Muscle of leg (tissue), 3 donors: ENCODE measurements at regions not wholly inside any gene's neighbourhood (a gene's known extent, or its start where the extent isn't known, plus 50 kb on each side); places are given as distances from the start of the nearest gene placed in this dataset.

Experiments used
- DNase-seq: peaks from one replicate; pipeline ENCODE4 v3.0.0; 2013
- H3K27ac ChIP-seq: one replicate; pipeline ENCODE4 v1.5.1; 2013; ENCODE audit warnings: mild to moderate bottlenecking, low read length, control low read depth
- H3K27me3 ChIP-seq: one replicate; pipeline ENCODE4 v1.6.1; 2013; ENCODE audit warnings: low read length; ENCODE audit not compliant: control insufficient read depth, insufficient read depth
- H3K36me3 ChIP-seq: one replicate; pipeline ENCODE4 v1.6.1; 2013; ENCODE audit warnings: low read length; ENCODE audit not compliant: control insufficient read depth, insufficient read depth
- H3K4me1 ChIP-seq: one replicate; pipeline ENCODE4 v1.6.1; 2013; ENCODE audit warnings: low read length; ENCODE audit not compliant: control insufficient read depth, insufficient read depth
- H3K4me3 ChIP-seq: one replicate; pipeline ENCODE4 v1.5.1; 2013; ENCODE audit warnings: low read length, control low read depth
- H3K9me3 ChIP-seq: replicated peaks from 2 replicates; pipeline ENCODE4 v1.6.1; 2013; ENCODE audit warnings: low read depth, low read length; ENCODE audit not compliant: control insufficient read depth
- WGBS: methylation state at CpG from one replicate; pipeline ENCODE4 v1.1.5; 2013; ENCODE audit warnings: missing lambda C conversion rate; ENCODE audit not compliant: insufficient coverage; 5-methylcytosine and 5-hydroxymethylcytosine counted together

DNA sequence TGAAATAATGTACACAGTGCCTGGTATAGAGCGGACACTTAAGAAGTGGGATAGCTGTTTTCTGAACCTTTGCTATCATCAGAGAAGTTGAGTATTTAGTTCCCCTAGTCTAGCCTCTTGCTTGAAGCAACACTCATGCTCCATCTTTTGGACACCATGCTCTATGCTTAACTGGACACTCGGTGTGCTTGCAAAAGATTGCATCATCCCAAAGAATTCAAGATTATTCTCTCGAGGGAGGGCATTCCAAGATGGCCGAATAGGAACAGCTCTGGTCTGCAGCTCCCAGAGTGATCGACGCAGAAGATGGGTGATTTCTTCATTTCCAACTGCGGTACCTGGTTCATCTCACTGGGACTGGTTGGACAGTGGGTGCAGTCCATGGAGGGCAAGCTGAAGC, 143.9 kb upstream of the FSHR start:
- Histone ChIP-seq H3K36me3 (no peaks in the 10 kb centered on the region), H3K4me1 (no peaks in the 10 kb centered on the region), H3K9me3 (no peaks in the 10 kb centered on the region), H3K27me3 (no peaks in the 10 kb centered on the region), H3K4me3 (no peak overlapping the region), H3K27ac (no peak overlapping the region)
- 77% methylated on average over 5 of the region's 7 CpGs for WGBS
- DNase-seq = no peak

DNA sequence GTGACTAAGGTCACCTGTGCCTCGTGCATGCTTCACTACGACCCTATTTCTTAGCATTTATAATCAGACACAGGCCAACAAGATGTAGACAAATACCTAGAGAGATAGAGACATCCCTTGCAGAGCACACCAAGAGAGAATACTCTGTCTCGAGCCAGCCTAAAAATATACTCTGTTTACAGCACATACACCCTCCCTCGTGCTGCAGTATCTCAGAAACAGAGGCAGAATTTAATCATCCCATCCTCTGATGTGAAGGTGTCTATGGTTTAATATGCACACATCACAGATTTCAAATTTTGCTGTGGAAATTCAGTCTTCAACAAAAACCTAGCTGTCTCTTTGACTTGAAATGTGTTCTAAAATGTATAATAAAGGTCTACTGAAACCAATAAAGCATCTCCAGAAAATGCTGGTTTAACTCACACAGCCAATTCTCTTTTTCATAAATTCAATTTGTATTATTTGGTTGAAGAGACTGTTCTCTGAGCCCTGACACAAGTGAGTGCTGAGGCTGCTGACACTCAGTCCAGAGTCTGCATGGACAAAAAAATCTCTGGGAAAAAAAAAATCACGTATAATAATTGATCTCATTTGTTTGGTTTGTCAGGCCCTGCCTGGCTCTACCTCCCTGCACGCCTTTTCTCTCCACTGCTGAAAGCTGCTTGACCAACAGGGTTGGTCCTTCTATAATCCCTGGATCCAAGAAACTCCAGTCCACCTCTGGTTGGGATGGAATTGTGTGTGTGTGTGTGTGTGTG, 142.0 kb upstream of the FSHR start:
- H3K9me3 ChIP-seq = no peaks in the 10 kb centered on the region
- H3K4me3 ChIP-seq = no peak overlapping the region
- H3K36me3 ChIP-seq = no peaks in the 10 kb centered on the region
- no CpG with 5 or more reads among the region's 6 CpGs for WGBS
- H3K27ac ChIP-seq = no peak overlapping the region
- H3K27me3 ChIP-seq = no peaks in the 10 kb centered on the region
- no peak for DNase-seq
- H3K4me1 ChIP-seq = no peaks in the 10 kb centered on the region

DNA sequence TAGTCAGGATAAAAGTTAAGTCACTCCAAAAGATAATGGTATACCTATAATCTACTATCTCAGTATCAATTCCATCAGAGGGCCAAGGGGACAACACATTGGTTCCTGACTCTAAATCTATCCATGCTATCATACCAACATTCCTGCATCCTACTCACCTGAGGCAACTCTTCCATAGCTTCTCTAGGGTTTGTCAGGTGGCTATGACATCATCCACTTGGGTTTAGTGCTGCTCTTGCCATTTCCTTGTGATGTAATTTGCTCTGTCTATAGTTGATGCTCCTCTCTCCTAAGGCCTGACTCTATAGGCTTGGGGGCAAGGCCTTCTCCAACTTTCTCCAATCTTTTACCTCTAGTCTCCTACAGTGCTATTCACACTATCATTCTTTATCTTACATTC, 139.9 kb upstream of the FSHR start:
- no peak for DNase-seq
- H3K9me3 ChIP-seq = no peaks in the 10 kb centered on the region
- H3K36me3 ChIP-seq = no peaks in the 10 kb centered on the region
- no peak overlapping the region for H3K27ac ChIP-seq
- no peaks in the 10 kb centered on the region for H3K27me3 ChIP-seq
- no peak overlapping the region for H3K4me3 ChIP-seq
- H3K4me1 ChIP-seq = no peaks in the 10 kb centered on the region

DNA sequence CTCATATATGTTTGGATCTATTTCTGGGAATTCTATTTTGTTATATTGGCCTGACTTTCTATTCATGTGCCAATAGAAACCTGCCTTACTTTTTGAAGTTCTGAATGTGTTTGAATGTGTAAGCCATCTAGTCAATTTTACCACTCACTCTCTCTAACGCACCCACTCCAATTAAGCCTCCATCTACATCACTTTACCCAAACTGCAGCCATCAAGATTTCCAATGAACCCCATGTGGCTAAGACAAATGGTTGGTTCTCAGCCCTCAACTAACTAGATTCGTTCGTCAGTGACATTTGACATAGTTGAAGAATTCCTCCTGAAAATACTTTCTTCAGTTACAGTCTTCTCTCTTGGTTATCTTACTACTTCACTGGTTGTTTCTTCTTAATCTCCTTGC, 137.3 kb upstream of the FSHR start:
- Histone ChIP-seq H3K27me3 (no peaks in the 10 kb centered on the region), H3K9me3 (no peaks in the 10 kb centered on the region), H3K36me3 (no peaks in the 10 kb centered on the region), H3K27ac (no peak overlapping the region), H3K4me1 (no peaks in the 10 kb centered on the region), H3K4me3 (no peak overlapping the region)
- WGBS = 81% methylated on average over 2 of the region's 3 CpGs
- no peak for DNase-seq

DNA sequence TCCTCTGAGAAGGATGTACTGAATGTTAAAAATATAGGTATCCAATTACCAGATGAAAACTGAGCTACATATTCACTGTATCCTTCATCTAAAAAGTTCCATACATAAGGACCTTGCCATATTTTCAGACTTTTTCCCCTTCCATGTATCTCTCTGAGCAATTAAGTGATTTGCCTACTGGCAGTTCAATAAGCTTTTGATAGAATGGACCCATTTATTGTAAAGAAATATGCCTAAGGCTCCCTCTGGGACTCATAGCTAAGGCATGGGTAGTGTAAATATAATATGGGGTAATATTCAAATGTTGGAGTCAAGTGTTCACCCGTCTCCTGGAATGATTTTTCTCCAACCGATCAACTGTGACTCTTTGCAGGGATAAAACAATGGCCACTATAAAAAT, 135.4 kb upstream of the FSHR start:
- Histone ChIP-seq H3K9me3 (no peaks in the 10 kb centered on the region), H3K27ac (no peak overlapping the region), H3K4me3 (no peak overlapping the region), H3K27me3 (no peaks in the 10 kb centered on the region), H3K36me3 (no peaks in the 10 kb centered on the region), H3K4me1 (no peaks in the 10 kb centered on the region)
- no CpG with 5 or more reads among the region's 2 CpGs for WGBS
- DNase-seq = no peak

DNA sequence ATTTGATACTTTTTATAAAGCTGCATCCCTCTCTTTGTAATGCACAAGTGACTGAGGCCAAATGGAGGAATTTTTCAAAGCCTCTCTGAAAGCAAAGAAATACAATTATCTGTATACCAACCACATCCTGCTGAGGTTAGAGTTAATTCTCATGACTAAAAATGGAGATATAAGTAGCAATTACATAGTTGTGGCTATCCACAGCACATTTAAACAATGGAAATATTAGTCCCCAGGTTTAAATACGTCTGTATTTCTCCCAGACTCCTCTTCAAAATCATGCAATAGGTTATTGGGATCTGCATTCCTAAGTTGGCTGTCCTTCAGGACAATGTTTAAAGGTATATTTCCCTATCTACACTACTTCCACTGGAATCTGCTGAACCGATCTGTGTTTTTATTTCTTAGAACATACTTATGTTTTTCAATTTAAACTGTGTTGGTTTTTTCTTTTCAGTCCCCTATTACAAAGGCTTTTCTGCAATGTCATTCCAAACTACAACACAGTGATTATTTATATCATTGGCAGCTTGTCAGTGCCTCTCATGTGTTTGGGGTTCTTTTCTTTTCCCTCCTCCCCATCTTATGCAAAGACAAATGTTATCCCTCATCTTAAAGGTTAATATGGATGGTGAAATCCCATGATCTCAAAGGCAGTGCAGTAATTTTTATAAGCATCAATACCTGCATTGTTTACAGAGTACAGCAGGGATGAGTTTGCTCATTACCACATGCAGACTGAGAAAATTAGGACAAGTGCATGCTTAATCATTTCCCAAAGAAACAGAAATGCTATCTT, 134.8 kb upstream of the FSHR start:
- H3K4me1 ChIP-seq = no peaks in the 10 kb centered on the region
- DNase-seq = no peak
- no peak overlapping the region for H3K27ac ChIP-seq

DNA sequence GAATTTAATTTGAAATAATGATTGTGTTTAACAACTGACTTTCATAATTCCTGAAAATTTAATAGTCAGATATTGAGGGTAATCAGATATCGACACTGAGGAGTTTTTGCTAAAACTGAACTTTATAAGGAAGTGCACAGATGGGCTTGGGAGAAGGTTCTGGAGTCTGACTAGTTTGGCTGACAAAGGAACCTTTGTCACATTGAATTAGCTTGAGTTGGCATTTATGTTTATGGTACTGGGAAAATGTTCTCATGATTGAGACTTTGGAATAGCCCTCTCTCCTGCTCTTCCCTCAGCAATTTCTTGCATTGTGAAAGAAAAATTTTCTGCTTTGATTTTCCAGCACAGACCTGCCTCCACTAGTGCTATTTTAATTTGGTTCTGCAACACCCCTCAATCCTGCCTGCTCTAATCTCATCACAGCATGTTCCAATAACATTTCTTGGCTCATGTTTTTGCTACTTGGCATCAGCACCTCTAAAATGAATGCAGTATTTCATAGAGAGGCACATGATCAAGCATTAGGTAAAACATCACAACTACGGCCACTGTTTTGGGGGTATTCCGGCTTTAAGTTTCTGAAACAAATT, 133.9 kb upstream of the FSHR start:
- WGBS = 67% methylated on average over 2 of the region's 3 CpGs
- no peak overlapping the region for H3K27ac ChIP-seq
- DNase-seq = peak; percentile 11

More for the DNA sequence above, 134.8 kb upstream of the FSHR start:
- Histone ChIP-seq H3K9me3 (no peaks in the 10 kb centered on the region), H3K36me3 (no peaks in the 10 kb centered on the region), H3K27me3 (no peaks in the 10 kb centered on the region), H3K4me3 (no peak overlapping the region)
- WGBS = no CpG with 5 or more reads among the region's 2 CpGs

DNA sequence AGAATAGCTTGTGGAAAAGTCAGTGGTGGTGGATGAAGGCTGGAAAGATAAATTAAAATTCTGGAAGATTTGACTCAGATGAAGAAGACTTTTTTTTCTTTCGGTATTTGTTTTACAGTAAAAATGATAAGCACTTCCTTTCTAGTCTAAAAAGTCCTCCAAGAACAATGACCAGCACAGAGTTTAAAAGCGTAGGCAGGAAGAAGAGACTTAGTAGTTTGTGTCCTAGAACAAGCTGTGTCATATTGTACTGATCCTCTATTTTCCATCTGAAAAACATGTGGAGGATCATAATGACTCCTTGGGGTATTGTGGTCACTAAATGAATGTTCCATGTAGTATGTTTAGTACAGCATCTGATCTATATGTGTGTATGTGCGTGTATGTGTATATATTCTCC, 132.4 kb upstream of the FSHR start:
- H3K27me3 ChIP-seq = no peaks in the 10 kb centered on the region
- H3K9me3 ChIP-seq = no peaks in the 10 kb centered on the region
- H3K27ac ChIP-seq = no peak overlapping the region
- no peak for DNase-seq
- no CpG with 5 or more reads among the region's 3 CpGs for WGBS
- H3K4me3 ChIP-seq = no peak overlapping the region
- H3K4me1 ChIP-seq = no peaks in the 10 kb centered on the region
- no peaks in the 10 kb centered on the region for H3K36me3 ChIP-seq

More for the DNA sequence above, 133.9 kb upstream of the FSHR start:
- no peaks in the 10 kb centered on the region for H3K4me1 ChIP-seq
- no peaks in the 10 kb centered on the region for H3K9me3 ChIP-seq
- H3K4me3 ChIP-seq = no peak overlapping the region
- no peaks in the 10 kb centered on the region for H3K36me3 ChIP-seq
- no peaks in the 10 kb centered on the region for H3K27me3 ChIP-seq

DNA sequence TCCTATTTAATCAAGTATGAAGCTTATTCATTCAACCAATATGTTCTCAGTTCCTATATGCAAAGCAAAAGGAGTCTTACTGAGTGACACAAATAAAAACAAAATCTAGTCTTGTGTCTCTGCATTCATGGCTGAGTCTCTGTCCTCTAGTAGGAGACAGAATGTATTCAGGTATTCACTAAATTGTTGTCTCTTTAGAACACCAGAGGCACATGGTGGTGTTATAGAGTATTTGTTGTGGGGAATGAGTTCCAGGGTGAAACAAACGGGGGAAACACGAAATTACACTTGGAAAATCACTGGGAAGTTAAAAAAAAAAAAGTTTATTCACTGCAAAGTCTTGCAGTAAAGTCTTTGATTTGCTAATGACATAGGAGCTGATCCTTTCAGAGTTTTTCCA, 131.7 kb upstream of the FSHR start:
- Histone ChIP-seq H3K9me3 (no peaks in the 10 kb centered on the region), H3K4me3 (no peak overlapping the region), H3K27ac (no peak overlapping the region), H3K36me3 (no peaks in the 10 kb centered on the region), H3K4me1 (no peaks in the 10 kb centered on the region), H3K27me3 (no peaks in the 10 kb centered on the region)
- DNase-seq = no peak
- no CpG with 5 or more reads among the region's 2 CpGs for WGBS

DNA sequence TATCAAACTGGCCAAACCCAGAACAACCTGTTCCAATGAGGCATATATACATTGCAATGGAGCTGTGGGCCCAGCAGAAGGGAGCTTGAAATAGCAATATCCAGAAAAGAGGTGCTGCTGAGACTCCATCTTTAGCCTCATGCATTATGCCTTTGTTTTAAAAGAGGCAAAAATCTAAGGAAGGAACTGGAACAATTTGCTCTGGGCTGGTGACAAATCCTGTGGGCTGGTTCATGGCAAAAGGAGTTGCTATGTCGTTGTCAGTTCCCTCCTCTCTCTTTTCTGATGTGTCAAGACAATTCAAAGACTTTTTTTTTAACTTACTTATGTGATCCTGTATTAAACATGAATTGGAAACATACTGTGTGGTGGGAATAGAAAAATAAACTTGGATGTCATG, 124.2 kb upstream of the FSHR start:
- WGBS = no CpG with 5 or more reads among the region's 1 CpG

More for the DNA sequence above, 124.2 kb upstream of the FSHR start:
- Histone ChIP-seq H3K9me3 (no peaks in the 10 kb centered on the region), H3K4me3 (no peak overlapping the region), H3K36me3 (no peaks in the 10 kb centered on the region), H3K27me3 (no peaks in the 10 kb centered on the region), H3K27ac (no peak overlapping the region), H3K4me1 (no peaks in the 10 kb centered on the region)
- no peak for DNase-seq
